GM23338 (cell line): ENCODE measurements at regions not wholly inside any gene's neighbourhood (a gene's known extent, or its start where the extent isn't known, plus 50 kb on each side); places are given as distances from the start of the nearest gene placed in this dataset.

Experiments used
- ATAC-seq: fragments of 200-7000 bp; cut with Tn5 transposase; 3 replicates; pipeline ENCODE4 v1.9.1; 2020
- DNase-seq: peaks from one replicate; pipeline ENCODE4 v3.0.0-alpha.2; 2015; ENCODE audit warnings: low spot score
- H2AFZ ChIP-seq: fragments of 200-600 bp; sonication (generic); 2 replicates; pipeline ENCODE4 v1.8.0; 2016; ENCODE audit warnings: antibody characterized with exemption, mild to moderate bottlenecking, moderate library complexity
- H3F3A ChIP-seq: fragments of 200-600 bp; sonication (generic); replicated peaks from 2 replicates; pipeline ENCODE4 v1.8.0; 2017; ENCODE audit warnings: antibody characterized with exemption, mixed run types, low read depth
- H3K27ac ChIP-seq: fragments of 200-600 bp; sonication (generic); 2 replicates; pipeline ENCODE4 v1.6.1; 2016; ENCODE audit warnings: low read depth
- H3K27me3 ChIP-seq: fragments of 200-600 bp; sonication (generic); 2 replicates; pipeline ENCODE4 v1.8.0; 2016; ENCODE audit warnings: mild to moderate bottlenecking, mixed run types, moderate library complexity; ENCODE audit not compliant: insufficient read depth
- H3K36me3 ChIP-seq: fragments of 200-600 bp; sonication (generic); 2 replicates; pipeline ENCODE4 v1.8.0; 2016; ENCODE audit warnings: mild to moderate bottlenecking; ENCODE audit not compliant: insufficient read depth
- H3K4me1 ChIP-seq: fragments of 200-600 bp; sonication (generic); 2 replicates; pipeline ENCODE4 v1.8.0; 2016; ENCODE audit warnings: mild to moderate bottlenecking, moderate library complexity; ENCODE audit not compliant: insufficient read depth
- H3K4me2 ChIP-seq: fragments of 200-600 bp; sonication (generic); 2 replicates; pipeline ENCODE4 v1.7.1; 2017; ENCODE audit warnings: mixed run types
- H3K4me3 ChIP-seq: fragments of 200-600 bp; sonication (generic); 2 replicates; pipeline ENCODE4 v1.6.1; 2016; ENCODE audit warnings: mixed run types
- H3K79me2 ChIP-seq: fragments of 200-600 bp; sonication (generic); replicated peaks from 2 replicates; pipeline ENCODE4 v1.8.0; 2017; ENCODE audit warnings: mild to moderate bottlenecking; ENCODE audit not compliant: insufficient read depth
- H3K9me2 ChIP-seq: fragments of 200-600 bp; sonication (generic); 2 replicates; pipeline ENCODE4 v1.8.0; 2017; ENCODE audit not compliant: insufficient read depth
- H4K20me1 ChIP-seq: fragments of 200-600 bp; sonication (generic); replicated peaks from 2 replicates; pipeline ENCODE4 v1.8.0; 2017; ENCODE audit warnings: mild to moderate bottlenecking; ENCODE audit not compliant: insufficient read depth
- H3K27ac Mint-ChIP-seq: 2 replicates; pipeline ENCODE4 v1.8.0; 2020; ENCODE audit warnings: inconsistent platforms, mild to moderate bottlenecking, moderate library complexity, mixed read lengths
- H3K27me3 Mint-ChIP-seq: 3 replicates; pipeline ENCODE4 v1.8.0; 2022; ENCODE audit warnings: low read depth, mild to moderate bottlenecking, moderate library complexity, mixed read lengths, inconsistent platforms; ENCODE audit not compliant: insufficient read depth, poor library complexity
- H3K36me3 Mint-ChIP-seq: 3 replicates; pipeline ENCODE4 v1.8.0; 2021; ENCODE audit warnings: low read depth, mild to moderate bottlenecking, inconsistent platforms, moderate library complexity, mixed read lengths
- H3K4me1 Mint-ChIP-seq: 3 replicates; pipeline ENCODE4 v1.8.0; 2020; ENCODE audit warnings: mild to moderate bottlenecking, inconsistent platforms, mixed read lengths
- H3K4me3 Mint-ChIP-seq: 3 replicates; pipeline ENCODE4 v1.8.0; 2021; ENCODE audit warnings: moderate library complexity, mild to moderate bottlenecking, inconsistent platforms, mixed read lengths
- H3K9me3 Mint-ChIP-seq: 3 replicates; pipeline ENCODE4 v1.8.0; 2020; ENCODE audit warnings: moderate library complexity, mild to moderate bottlenecking, inconsistent platforms, mixed read lengths
- CREB1 ChIP-seq: fragments of 250-450 bp; sonication (Bioruptor Pico); IDR thresholded peaks from 2 replicates; pipeline ENCODE4 v1.5.0; 2020; ENCODE audit warnings: low read depth, mild to moderate bottlenecking, moderate library complexity
- EZH2 ChIP-seq: fragments of 200-600 bp; sonication (generic); IDR thresholded peaks from one replicate; pipeline ENCODE4 v1.8.0; 2017; ENCODE audit warnings: antibody characterized with exemption, mild to moderate bottlenecking, low read depth; ENCODE audit not compliant: unreplicated experiment
- EZH2phosphoT487 ChIP-seq: fragments of 200-600 bp; sonication (generic); IDR thresholded peaks from one replicate; pipeline ENCODE4 v1.8.1; 2018; ENCODE audit warnings: antibody characterized with exemption; ENCODE audit not compliant: unreplicated experiment
- JUNB ChIP-seq: IDR thresholded peaks from one replicate; pipeline ENCODE4 v1.6.1; 2016; ENCODE audit warnings: antibody characterized with exemption; ENCODE audit not compliant: unreplicated experiment
- NANOG ChIP-seq: IDR thresholded peaks from 2 replicates; pipeline ENCODE4 v1.6.1; 2016; ENCODE audit warnings: antibody characterized with exemption, borderline replicate concordance
- POLR2AphosphoS5 ChIP-seq: IDR thresholded peaks from 2 replicates; pipeline ENCODE4 v1.6.1; 2016; ENCODE audit warnings: antibody characterized with exemption, low read depth
- REST ChIP-seq: IDR thresholded peaks from one replicate; pipeline ENCODE4 v1.6.1; 2018; ENCODE audit warnings: antibody characterized with exemption; ENCODE audit not compliant: unreplicated experiment
- STAT1 ChIP-seq: IDR thresholded peaks from one replicate; pipeline ENCODE4 v1.6.1; 2016; ENCODE audit warnings: antibody characterized with exemption; ENCODE audit not compliant: unreplicated experiment
- ZNF114 ChIP-seq: fragments of 250-450 bp; sonication (Bioruptor Pico); IDR thresholded peaks from 2 replicates; pipeline ENCODE4 v1.5.0; 2020; ENCODE audit warnings: mild to moderate bottlenecking, moderate library complexity
- ZNF331 ChIP-seq: fragments of 250-450 bp; sonication (Bioruptor Pico); IDR thresholded peaks from 2 replicates; pipeline ENCODE4 v1.5.0; 2020; ENCODE audit warnings: low read depth, mild to moderate bottlenecking, moderate library complexity
- ZNF462 ChIP-seq: fragments of 250-450 bp; sonication (Bioruptor Pico); IDR thresholded peaks from 2 replicates; pipeline ENCODE4 v1.5.0; 2020; ENCODE audit warnings: mild to moderate bottlenecking, moderate library complexity
- TF ChIP-seq, protein P1 (sequence below): IDR thresholded peaks from 2 replicates; pipeline ENCODE4 v1.6.1; 2016; ENCODE audit warnings: antibody characterized with exemption

DNA sequence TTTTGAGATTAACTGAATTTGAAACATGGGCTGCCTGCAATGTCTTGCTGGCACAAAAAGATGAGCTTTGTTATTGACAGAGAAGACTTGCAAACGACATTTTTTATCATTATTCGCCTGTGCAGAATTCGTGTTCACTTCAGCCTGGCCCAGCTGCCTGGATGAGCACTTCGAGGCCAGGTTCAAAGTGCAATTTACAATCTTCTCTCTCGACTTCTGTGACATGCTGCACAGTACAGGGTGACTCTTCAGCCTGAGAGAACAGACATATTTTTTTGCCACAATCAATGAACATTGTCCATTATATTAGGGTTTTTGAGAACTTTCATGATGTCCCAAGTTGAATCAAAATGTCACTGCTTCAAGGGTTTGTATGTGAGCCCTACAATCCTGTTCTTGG lies 616.5 kb downstream of the SMARCA1 start:
- H3K36me3 Mint-ChIP-seq, result no peaks in the 10 kb centered on the region
- H3K4me3 Mint-ChIP-seq, result no peak overlapping the region
- no peaks in the 10 kb centered on the region for H3K4me1 ChIP-seq
- no peaks in the 10 kb centered on the region for H3K79me2 ChIP-seq
- H3K4me3 ChIP-seq, result no peak overlapping the region
- H3K36me3 ChIP-seq, result no peaks in the 10 kb centered on the region
- no peak overlapping the region for H3K4me2 ChIP-seq
- H3K9me3 Mint-ChIP-seq, result no peaks in the 10 kb centered on the region
- no peaks in the 10 kb centered on the region for H3K9me2 ChIP-seq
- no peaks in the 10 kb centered on the region for H4K20me1 ChIP-seq
- H3K27ac Mint-ChIP-seq, result no peak overlapping the region
- no peak overlapping the region for H2AFZ ChIP-seq
- TF ChIP-seq NANOG, result no peak
- no peak for TF ChIP-seq ZNF114
- TF ChIP-seq STAT1, result no peak
- TF ChIP-seq EZH2, result no peak
- DNase-seq, result no peak
- H3K27me3 ChIP-seq, result no peaks in the 10 kb centered on the region
- no peaks in the 10 kb centered on the region for H3F3A ChIP-seq
- no peak for ATAC-seq
- H3K4me1 Mint-ChIP-seq, result no peaks in the 10 kb centered on the region
- H3K27ac ChIP-seq, result no peak overlapping the region
- no peaks in the 10 kb centered on the region for H3K27me3 Mint-ChIP-seq

- Mint-ChIP-seq H3K4me1 (no peaks in the 10 kb centered on the region), H3K27ac (no peak overlapping the region)
- TF ChIP-seq ZNF114 (no peak), ZNF331 (no peak), REST (no peak), EZH2 (no peak), EZH2phosphoT487 (no peak), POLR2AphosphoS5 (no peak), JUNB (no peak), CREB1 (CRISPR knock-in tag) (no peak), NANOG (no peak), ZNF462 (CRISPR knock-in tag) (no peak)
- TF ChIP-seq, protein P1, sequence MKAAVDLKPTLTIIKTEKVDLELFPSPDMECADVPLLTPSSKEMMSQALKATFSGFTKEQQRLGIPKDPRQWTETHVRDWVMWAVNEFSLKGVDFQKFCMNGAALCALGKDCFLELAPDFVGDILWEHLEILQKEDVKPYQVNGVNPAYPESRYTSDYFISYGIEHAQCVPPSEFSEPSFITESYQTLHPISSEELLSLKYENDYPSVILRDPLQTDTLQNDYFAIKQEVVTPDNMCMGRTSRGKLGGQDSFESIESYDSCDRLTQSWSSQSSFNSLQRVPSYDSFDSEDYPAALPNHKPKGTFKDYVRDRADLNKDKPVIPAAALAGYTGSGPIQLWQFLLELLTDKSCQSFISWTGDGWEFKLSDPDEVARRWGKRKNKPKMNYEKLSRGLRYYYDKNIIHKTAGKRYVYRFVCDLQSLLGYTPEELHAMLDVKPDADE, result no peak
These were observed 622.3 kb downstream of the SMARCA1 start for GRCh38 chrX:128901018-128901417.

More at GRCh38 chrX:128901018-128901417, 622.3 kb downstream of the SMARCA1 start:
- Histone ChIP-seq H3K79me2 (no peaks in the 10 kb centered on the region), H4K20me1 (no peaks in the 10 kb centered on the region), H3K4me1 (no peaks in the 10 kb centered on the region), H3F3A (no peaks in the 10 kb centered on the region), H3K27me3 (no peaks in the 10 kb centered on the region), H3K36me3 (no peaks in the 10 kb centered on the region), H2AFZ (no peak overlapping the region), H3K4me2 (no peak overlapping the region), H3K9me2 (no peaks in the 10 kb centered on the region), H3K27ac (no peak overlapping the region), H3K4me3 (no peak overlapping the region)
- DNase-seq (no peak), ATAC-seq (no peak)
- Mint-ChIP-seq H3K36me3 (no peaks in the 10 kb centered on the region), H3K4me3 (no peak overlapping the region), H3K27me3 (no peaks in the 10 kb centered on the region), H3K9me3 (no peaks in the 10 kb centered on the region)
